HEK293 (cell line): ENCODE measurements at regions not wholly inside any gene's neighbourhood (a gene's known extent, or its start where the extent isn't known, plus 50 kb on each side); places are given as distances from the start of the nearest gene placed in this dataset.

Experiments used
- CTCF ChIA-PET: fragments of 350-600 bp; formaldehyde crosslinking; extraction: SDS; loops from one replicate; lab custom pipeline; 2021; ENCODE audit warnings: antibody characterized with exemption; lab: Yijun Ruan, JAX
- POLR2A ChIA-PET: fragments of 300-600 bp; formaldehyde crosslinking; extraction: SDS; loops from one replicate; lab custom pipeline; 2020; ENCODE audit warnings: antibody characterized with exemption, inconsistent platforms; lab: Yijun Ruan, JAX
- H3K27ac ChIP-seq: fragments of 200-500 bp; sonication (Bioruptor generic); 2 replicates; pipeline ENCODE4 v1.5.1; 2014; ENCODE audit warnings: low read depth, low read length, control low read depth, inconsistent platforms; ENCODE audit errors: extremely low read depth
- H3K36me3 ChIP-seq, 2 experiments: fragments of 200-500 bp in 1 of 2; sonication (Bioruptor generic) in 1 of 2; 1 replicate in 1 of 2; 2 replicates in 1 of 2; pipeline ENCODE4 v1.5.1; 2014 to 2017; ENCODE audit warnings: inconsistent platforms in 2 of 2, low read length in 2 of 2; ENCODE audit not compliant: control insufficient read depth in 2 of 2, insufficient read depth in 1 of 2
- H3K4me1 ChIP-seq: fragments of 200-500 bp; sonication (Bioruptor generic); 2 replicates; pipeline ENCODE4 v1.5.1; 2014; ENCODE audit warnings: mild to moderate bottlenecking, low read length, inconsistent platforms; ENCODE audit not compliant: control insufficient read depth, insufficient read depth
- H3K4me3 ChIP-seq: 2 replicates; pipeline ENCODE4 v1.5.1; 2011; ENCODE audit warnings: low read depth, mild to moderate bottlenecking, control low read depth, low read length, moderate library complexity
- H3K9me3 ChIP-seq: fragments of 200-500 bp; sonication (Bioruptor generic); 2 replicates; pipeline ENCODE4 v1.5.1; 2014; ENCODE audit warnings: low read depth, low read length, inconsistent platforms; ENCODE audit not compliant: control insufficient read depth, insufficient read depth
- BCL11A ChIP-seq: fragments of 450-650 bp; formaldehyde crosslinking; IDR thresholded peaks from 2 replicates; pipeline ENCODE4 v1.5.1; 2016; ENCODE audit warnings: low read depth, missing biosample characterization, missing genetic modification characterization
- HOXC10 ChIP-seq: sonication (generic); formaldehyde crosslinking; IDR thresholded peaks from 2 replicates; pipeline ENCODE4 v1.8.1; 2023; ENCODE audit warnings: mild to moderate bottlenecking, missing genetic modification reagents
- MEIS1 ChIP-seq: sonication (generic); formaldehyde crosslinking; IDR thresholded peaks from 2 replicates; pipeline ENCODE4 v1.8.1; 2022; ENCODE audit warnings: missing genetic modification reagents, mild to moderate bottlenecking, borderline replicate concordance
- MYNN ChIP-seq: fragments of 450-650 bp; formaldehyde crosslinking; IDR thresholded peaks from 2 replicates; pipeline ENCODE4 v1.5.1; 2016; ENCODE audit warnings: missing biosample characterization, missing genetic modification characterization, borderline replicate concordance
- PBX3 ChIP-seq: sonication (generic); formaldehyde crosslinking; IDR thresholded peaks from 2 replicates; pipeline ENCODE4 v1.8.1; 2022; ENCODE audit warnings: mild to moderate bottlenecking, moderate library complexity, missing genetic modification reagents
- SETDB1 ChIP-seq: IDR thresholded peaks from one replicate; pipeline ENCODE4 v1.6.1; 2017; ENCODE audit warnings: mild to moderate bottlenecking, low read length, moderate library complexity, mixed read lengths; ENCODE audit not compliant: insufficient read length
- SP2 ChIP-seq: fragments of 450-650 bp; formaldehyde crosslinking; IDR thresholded peaks from 2 replicates; pipeline ENCODE4 v1.5.1; 2016; ENCODE audit warnings: missing biosample characterization, missing genetic modification characterization
- SP7 ChIP-seq: fragments of 450-650 bp; formaldehyde crosslinking; IDR thresholded peaks from 2 replicates; pipeline ENCODE4 v1.5.1; 2016; ENCODE audit warnings: missing biosample characterization, missing genetic modification characterization
- YY1 ChIP-seq: fragments of 450-650 bp; formaldehyde crosslinking; IDR thresholded peaks from 2 replicates; pipeline ENCODE4 v1.5.1; 2018; ENCODE audit warnings: missing biosample characterization, missing genetic modification characterization
- ZBTB48 ChIP-seq: fragments of 450-650 bp; formaldehyde crosslinking; IDR thresholded peaks from 2 replicates; pipeline ENCODE4 v1.5.1; 2016; ENCODE audit warnings: missing biosample characterization, missing genetic modification characterization
- ZBTB7A ChIP-seq: fragments of 450-650 bp; formaldehyde crosslinking; IDR thresholded peaks from 2 replicates; pipeline ENCODE4 v1.5.1; 2016; ENCODE audit warnings: low read depth, missing biosample characterization, missing genetic modification characterization
- ZFP37 ChIP-seq: fragments of 450-650 bp; formaldehyde crosslinking; IDR thresholded peaks from 2 replicates; pipeline ENCODE4 v1.5.1; 2016; ENCODE audit warnings: missing biosample characterization, missing genetic modification characterization
- ZNF214 ChIP-seq: fragments of 450-650 bp; formaldehyde crosslinking; IDR thresholded peaks from 2 replicates; pipeline ENCODE4 v1.5.1; 2017; ENCODE audit warnings: missing biosample characterization, mild to moderate bottlenecking, missing genetic modification characterization, borderline replicate concordance
- ZNF223 ChIP-seq: fragments of 450-650 bp; formaldehyde crosslinking; IDR thresholded peaks from 2 replicates; pipeline ENCODE4 v1.5.1; 2016; ENCODE audit warnings: missing biosample characterization, missing genetic modification characterization
- ZNF26 ChIP-seq: fragments of 450-650 bp; formaldehyde crosslinking; IDR thresholded peaks from 2 replicates; pipeline ENCODE4 v1.5.1; 2016; ENCODE audit warnings: missing biosample characterization, missing genetic modification characterization
- ZNF266 ChIP-seq: fragments of 450-650 bp; formaldehyde crosslinking; IDR thresholded peaks from 2 replicates; pipeline ENCODE4 v1.5.1; 2016; ENCODE audit warnings: missing biosample characterization, missing genetic modification characterization, low read depth
- ZNF37A ChIP-seq: fragments of 450-650 bp; IDR thresholded peaks from 2 replicates; pipeline ENCODE4 v1.5.1; 2018; ENCODE audit warnings: missing biosample characterization, missing genetic modification characterization
- ZNF394 ChIP-seq: fragments of 450-650 bp; formaldehyde crosslinking; IDR thresholded peaks from 2 replicates; pipeline ENCODE4 v1.5.1; 2016; ENCODE audit warnings: missing biosample characterization, missing genetic modification characterization, mild to moderate bottlenecking, moderate library complexity, borderline replicate concordance
- ZNF629 ChIP-seq: fragments of 450-650 bp; formaldehyde crosslinking; IDR thresholded peaks from 2 replicates; pipeline ENCODE4 v1.5.1; 2017; ENCODE audit warnings: missing biosample characterization, missing genetic modification characterization
- ZNF704 ChIP-seq: fragments of 450-650 bp; formaldehyde crosslinking; IDR thresholded peaks from 2 replicates; pipeline ENCODE4 v1.5.1; 2016; ENCODE audit warnings: missing biosample characterization, missing genetic modification characterization
- ZNF791 ChIP-seq: fragments of 450-650 bp; formaldehyde crosslinking; IDR thresholded peaks from 2 replicates; pipeline ENCODE4 v1.5.1; 2016; ENCODE audit warnings: missing biosample characterization, missing genetic modification characterization
- ZNF837 ChIP-seq: fragments of 450-650 bp; formaldehyde crosslinking; IDR thresholded peaks from 2 replicates; pipeline ENCODE4 v1.5.1; 2016; ENCODE audit warnings: missing biosample characterization, missing genetic modification characterization
- ZSCAN16 ChIP-seq: fragments of 450-650 bp; formaldehyde crosslinking; IDR thresholded peaks from 2 replicates; pipeline ENCODE4 v1.5.1; 2016; ENCODE audit warnings: missing biosample characterization, missing genetic modification characterization

GRCh38 chr14:66056926-66057552 is 429.1 kb upstream of the CCDC196 start (continued):
- TF ChIP-seq ZNF266 (tag by site-specific recombination) (no peak), MYNN (tag by site-specific recombination) (no peak), ZNF394 (tag by site-specific recombination) (no peak)

GRCh38 chr14:66065188-66065587 is 421.0 kb upstream of the CCDC196 start:
- TF ChIP-seq ZNF223 (tag by site-specific recombination) (no peak), SP2 (tag by site-specific recombination) (no peak), ZBTB48 (tag by site-specific recombination) (no peak), ZNF791 (tag by site-specific recombination) (no peak), ZNF214 (tag by site-specific recombination) (no peak), SP7 (tag by site-specific recombination) (no peak)
- Histone ChIP-seq H3K27ac (no peak overlapping the region), H3K4me1 (no peaks in the 10 kb centered on the region), H3K36me3 (no peaks in the 10 kb centered on the region), H3K9me3 (no peaks in the 10 kb centered on the region), H3K4me3 (no peak overlapping the region)
- ChIA-PET POLR2A (no interaction called here), CTCF (interaction anchor here (1.7 to 2.0 kb wide), 2 partner anchors 104 to 106 kb away, joined by 5 to 10 read pairs; no protein-coding TSS in a partner anchor)

GRCh38 chr14:66066981-66067776 is 419.0 kb upstream of the CCDC196 start:
- POLR2A ChIA-PET, result no interaction called here
- CTCF ChIA-PET, result interaction anchor here (1.0 to 2.0 kb wide), 2 partner anchors 9 to 106 kb away, joined by 3 to 10 read pairs; no protein-coding TSS in a partner anchor
- H3K36me3 ChIP-seq, result no peaks in the 10 kb centered on the region

GRCh38 chr14:66069036-66069435 is 417.1 kb upstream of the CCDC196 start:
- Histone ChIP-seq H3K4me1 (no peaks in the 10 kb centered on the region), H3K36me3 (no peaks in the 10 kb centered on the region), H3K9me3 (no peaks in the 10 kb centered on the region), H3K27ac (no peak overlapping the region), H3K4me3 (no peak overlapping the region)
- ChIA-PET POLR2A (no interaction called here), CTCF (interaction anchor here (1.8 kb wide), 1 partner anchor 108 kb away, joined by 7 read pairs; no protein-coding TSS in a partner anchor)
- TF ChIP-seq ZNF704 (tag by site-specific recombination) (no peak), HOXC10 (CRISPR knock-in tag) (no peak), BCL11A (tag by site-specific recombination) (no peak), ZBTB7A (no peak), SETDB1 (no peak), ZNF26 (tag by site-specific recombination) (no peak), YY1 (tag by site-specific recombination) (no peak), ZSCAN16 (tag by site-specific recombination) (no peak)

More at GRCh38 chr14:66066981-66067776, 419.0 kb upstream of the CCDC196 start:
- no peaks in the 10 kb centered on the region for H3K4me1 ChIP-seq
- no peaks in the 10 kb centered on the region for H3K9me3 ChIP-seq
- H3K4me3 ChIP-seq, result no peak overlapping the region
- H3K27ac ChIP-seq, result no peak overlapping the region
- TF ChIP-seq ZNF629 (tag by site-specific recombination) (no peak), PBX3 (CRISPR knock-in tag) (no peak), ZNF26 (tag by site-specific recombination) (no peak), ZNF837 (tag by site-specific recombination) (no peak), MEIS1 (CRISPR knock-in tag) (no peak), ZFP37 (tag by site-specific recombination) (no peak), ZNF37A (tag by site-specific recombination) (no peak)
